CD4-positive, alpha-beta T cell treated with Interleukin-6 for 4 hours (primary cell): ENCODE measurements at regions not wholly inside any gene's neighbourhood (a gene's known extent, or its start where the extent isn't known, plus 50 kb on each side); places are given as distances from the start of the nearest gene placed in this dataset.

Experiments used
- DNase-seq: peaks from one replicate; pipeline ENCODE4 v3.0.0-alpha.2; 2020; ENCODE audit warnings: mixed read lengths

DNA sequence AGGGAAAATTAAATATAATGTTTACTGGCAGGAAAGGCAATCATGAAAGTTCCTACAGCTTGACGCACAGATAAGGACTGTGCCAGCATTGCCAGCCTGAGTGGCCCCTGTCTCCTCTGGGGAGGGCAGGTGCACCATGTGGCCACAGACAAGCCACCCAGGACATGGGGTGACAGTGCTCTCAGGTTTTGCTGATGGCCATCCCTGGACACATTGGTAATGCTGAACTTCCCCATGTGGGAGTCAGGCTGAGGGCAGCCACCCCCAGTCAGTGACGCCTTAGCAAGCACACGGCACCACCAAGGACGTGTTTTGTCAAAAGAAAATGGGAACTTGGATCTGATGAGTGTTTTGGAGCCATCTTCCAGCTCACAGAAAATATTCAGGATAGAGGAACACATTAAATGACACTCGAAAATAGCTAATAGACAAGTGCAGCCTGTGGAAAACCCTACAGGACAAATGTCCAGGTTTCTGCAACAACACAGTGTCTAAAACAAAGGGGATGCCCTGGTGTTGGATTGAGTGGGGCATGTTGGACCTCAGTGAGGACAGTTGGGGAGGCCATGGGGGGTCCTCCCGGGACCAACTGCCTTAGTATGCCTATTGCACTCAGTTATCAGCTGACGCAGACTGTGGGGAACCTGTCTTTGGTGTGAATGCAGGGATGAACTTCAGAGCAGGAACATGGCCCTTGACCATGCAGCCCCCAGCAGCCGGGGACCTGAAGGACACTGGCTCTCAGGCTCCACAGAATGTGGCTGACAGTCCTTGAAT, 1450.5 kb downstream of the BRD1 start:
- no peak for DNase-seq

DNA sequence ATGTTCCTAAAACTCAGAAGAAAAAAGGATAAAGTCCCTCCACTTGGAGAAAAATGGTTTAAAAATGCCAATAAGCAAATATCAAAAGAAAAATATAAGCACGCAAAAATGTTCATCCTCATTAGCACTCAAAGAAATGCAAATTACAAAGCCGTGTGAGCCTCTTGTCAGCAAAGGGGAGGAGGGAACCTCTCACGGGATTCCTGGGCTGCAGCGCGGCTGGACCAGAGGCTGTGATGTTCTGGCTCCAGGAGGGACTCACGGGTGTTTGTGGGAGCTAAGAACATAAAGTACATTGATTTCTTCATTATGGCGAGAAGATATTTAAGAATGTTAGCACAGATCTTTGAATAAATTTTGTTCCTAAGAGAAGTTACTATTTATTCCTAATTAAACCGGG, 1451.2 kb downstream of the BRD1 start:
- no peak for DNase-seq

- no peak for DNase-seq
These were observed 1454.0 kb downstream of the BRD1 start for GRCh38 chr22:48373626-48374173.

DNA sequence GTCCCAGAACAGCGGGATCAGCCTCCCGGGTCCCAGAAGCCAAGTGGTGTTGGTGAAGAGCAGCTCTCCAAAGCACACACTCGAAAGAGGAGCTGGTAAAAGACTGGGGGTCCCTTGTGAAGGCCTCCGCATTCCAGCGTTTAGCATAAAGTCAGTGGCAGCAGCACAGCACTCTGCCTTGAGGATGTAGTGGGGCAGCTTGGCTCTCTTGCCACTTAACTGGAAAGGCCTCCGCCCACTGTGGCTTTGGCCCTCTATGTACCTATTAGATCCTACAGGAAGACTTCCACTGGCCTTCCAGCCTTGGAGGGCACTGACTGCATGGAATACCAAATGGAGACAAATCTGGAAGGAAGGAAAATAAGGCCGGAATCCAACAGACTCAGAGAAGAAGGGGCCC, 1455.3 kb downstream of the BRD1 start:
- no peak for DNase-seq

DNA sequence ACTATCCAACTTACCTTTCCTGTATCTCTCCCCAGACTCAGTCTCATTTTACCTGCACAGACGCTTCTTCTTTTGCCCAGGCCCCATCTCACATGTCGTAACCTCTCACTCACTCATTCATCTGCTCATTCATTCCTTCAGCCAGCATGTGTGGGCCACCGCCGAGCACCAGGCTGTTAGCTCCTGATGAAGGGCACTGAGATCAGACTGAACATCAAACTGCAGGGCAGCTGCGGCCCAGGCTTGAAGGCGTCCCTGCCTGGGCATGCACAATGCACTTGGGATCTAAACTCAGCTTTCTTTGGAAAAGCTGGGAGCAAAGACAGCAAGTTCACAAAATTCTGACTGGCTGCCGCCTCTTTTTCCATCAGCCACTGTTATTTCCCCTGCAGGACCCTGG, 1456.3 kb downstream of the BRD1 start:
- DNase-seq: no peak

GRCh38 chr22:48370508-48371325, 1457.0 kb downstream of the BRD1 start:
- no peak for DNase-seq

DNA sequence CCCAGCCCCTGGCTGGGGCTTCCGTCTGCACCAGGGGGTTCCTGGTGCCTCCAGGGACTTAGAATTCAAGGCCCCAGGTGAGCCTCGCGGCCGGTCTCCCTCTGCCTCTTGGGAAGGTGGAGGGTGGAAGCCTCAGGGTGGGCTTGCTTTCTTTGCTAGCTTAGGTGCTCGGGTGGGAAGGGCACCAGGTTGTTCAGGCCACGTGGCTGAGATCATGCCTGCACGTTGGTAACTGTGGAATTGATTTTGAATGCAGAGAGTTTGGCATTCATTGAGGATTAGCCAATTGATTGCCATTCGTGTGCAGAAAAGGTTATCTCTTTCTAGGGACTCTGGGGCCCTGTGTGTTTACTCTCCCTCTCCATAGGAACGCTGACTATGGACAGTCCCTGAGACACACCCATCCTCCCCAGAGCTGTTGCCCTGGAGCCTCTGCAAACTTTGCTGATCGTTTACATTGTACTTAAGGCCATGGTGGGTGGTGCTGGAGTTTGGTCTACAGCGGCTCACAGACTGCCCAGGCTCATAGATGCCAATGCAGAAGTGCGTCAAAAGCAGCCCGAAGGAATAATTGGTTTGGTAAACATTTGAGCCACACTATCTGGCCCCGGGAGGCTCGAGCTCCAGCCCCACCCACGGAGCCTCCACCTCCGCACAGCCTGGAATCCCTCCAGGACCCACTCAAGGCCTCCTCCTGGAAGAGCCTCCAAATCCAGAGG, 1457.7 kb downstream of the BRD1 start:
- DNase-seq: no peak

DNA sequence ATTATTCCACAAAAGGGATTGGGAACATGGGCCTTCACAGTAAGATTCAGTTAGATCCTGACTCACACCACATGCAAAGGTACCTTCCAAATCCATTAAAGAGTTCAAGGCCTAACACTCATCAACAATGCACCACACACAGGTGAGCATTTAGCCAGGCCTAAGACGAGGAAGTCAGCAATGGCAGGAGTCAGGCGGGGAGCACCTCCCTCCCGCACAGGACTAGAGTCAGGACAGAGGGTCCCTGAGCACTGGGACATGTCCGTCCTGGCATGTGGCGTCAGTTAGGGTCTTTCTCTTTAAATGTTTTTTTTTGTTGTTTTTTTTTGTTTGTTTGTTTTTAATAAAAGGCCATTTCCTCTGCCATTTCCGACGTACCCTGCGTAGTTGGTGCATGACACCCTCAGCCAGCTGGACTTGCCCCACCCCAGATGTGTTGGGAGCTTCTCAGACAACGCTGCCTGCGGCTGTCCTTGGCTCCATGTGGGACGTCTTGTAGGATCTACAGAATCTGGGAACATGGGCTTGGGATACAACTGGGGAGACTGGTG, 1458.6 kb downstream of the BRD1 start:
- no peak for DNase-seq

GRCh38 chr22:48367731-48368130, 1459.9 kb downstream of the BRD1 start:
- no peak for DNase-seq

GRCh38 chr22:48366591-48366990, 1461.1 kb downstream of the BRD1 start:
- no peak for DNase-seq

GRCh38 chr22:48366056-48366455, 1461.6 kb downstream of the BRD1 start:
- DNase-seq: no peak

DNA sequence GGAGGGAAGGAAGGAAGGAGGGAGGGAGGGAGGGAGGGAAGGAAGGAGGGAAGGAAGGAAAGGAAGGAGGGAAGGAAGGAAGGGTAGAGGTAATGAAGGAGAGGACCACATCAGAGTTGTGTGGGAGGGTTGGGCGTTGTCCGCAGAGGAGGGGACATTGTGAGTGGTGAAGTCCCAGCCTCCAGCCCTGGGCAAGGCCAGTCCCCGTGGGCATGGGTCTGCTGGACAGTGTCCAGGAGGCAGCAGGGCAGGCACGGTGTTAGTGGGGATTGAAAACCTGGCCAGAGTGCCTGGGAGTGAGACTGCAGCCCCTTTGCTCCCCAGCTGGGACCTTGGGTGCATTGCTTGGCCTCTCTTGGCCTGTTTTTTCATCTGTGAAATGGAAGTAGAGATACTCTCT, 1462.3 kb downstream of the BRD1 start:
- DNase-seq: no peak

DNA sequence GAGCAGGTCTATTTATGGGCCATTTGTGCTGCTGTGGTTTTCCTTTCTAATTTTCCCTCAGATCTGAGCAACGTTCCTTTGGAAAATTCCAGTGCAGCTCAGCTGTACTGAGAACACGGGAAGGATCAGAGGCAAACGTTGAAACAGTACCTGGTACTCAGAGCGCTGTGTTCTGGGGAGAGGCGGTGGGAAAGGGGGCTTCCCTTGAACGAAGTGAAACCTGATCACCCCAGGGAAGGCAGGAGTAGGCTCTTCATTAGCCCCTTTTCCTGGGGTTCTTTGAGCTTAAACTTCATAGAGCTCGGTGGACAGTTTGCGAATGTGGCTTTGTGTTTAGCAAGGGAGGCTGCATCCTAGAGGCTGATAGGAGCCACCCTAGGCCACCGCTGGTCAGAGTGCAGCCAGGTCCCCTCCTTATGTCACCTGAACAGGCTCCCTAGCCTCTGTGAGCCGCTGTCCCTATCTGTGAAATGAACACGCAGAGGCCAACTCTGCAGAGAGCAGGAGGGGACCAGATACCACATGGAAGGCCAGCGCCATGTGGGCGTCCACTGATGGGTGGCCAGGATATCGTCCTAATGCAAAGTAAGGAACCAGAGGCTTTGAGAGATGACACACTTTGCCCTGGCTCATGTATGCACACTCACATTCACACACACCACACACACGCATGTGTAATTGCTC, 1464.8 kb downstream of the BRD1 start:
- DNase-seq: no peak

GRCh38 chr22:48361099-48361639, 1466.5 kb downstream of the BRD1 start:
- no peak for DNase-seq

GRCh38 chr22:48359613-48359965, 1468.1 kb downstream of the BRD1 start:
- DNase-seq: no peak

GRCh38 chr22:48358886-48359612, 1468.6 kb downstream of the BRD1 start:
- no peak for DNase-seq

GRCh38 chr22:48357961-48358360, 1469.7 kb downstream of the BRD1 start:
- DNase-seq: no peak

GRCh38 chr22:48357196-48357595, 1470.5 kb downstream of the BRD1 start:
- DNase-seq: no peak

GRCh38 chr22:48356731-48357130, 1470.9 kb downstream of the BRD1 start:
- no peak for DNase-seq

GRCh38 chr22:48354096-48354495, 1473.6 kb downstream of the BRD1 start:
- no peak for DNase-seq
